Keratinocyte (primary cell): ENCODE measurements at regions not wholly inside any gene's neighbourhood (a gene's known extent, or its start where the extent isn't known, plus 50 kb on each side); places are given as distances from the start of the nearest gene placed in this dataset.
"Not testable (repeated sequence)": the region's sequence is repeated elsewhere in the genome, so short reads cannot be mapped to it uniquely, and the experiment has no call there.

Experiments
- DNase-seq: peaks from one replicate; pipeline ENCODE4 v3.0.0-alpha.2; 2011; ENCODE audit warnings: low read depth, missing footprints, low spot score
- FAIRE-seq: peaks from 2 replicates; lab custom pipeline; 2011; peaks lifted over from hg19 to GRCh38; lab: Jason Lieb, UNC
- H2AFZ ChIP-seq: 2 replicates; pipeline ENCODE4 v1.6.0; 2012; ENCODE audit warnings: low read length, control low read depth, inconsistent platforms; ENCODE audit not compliant: control insufficient read depth
- H3K27ac ChIP-seq: 2 replicates; pipeline ENCODE4 v1.5.1; 2011; ENCODE audit warnings: low read length; ENCODE audit not compliant: control insufficient read depth, insufficient read depth
- H3K27me3 ChIP-seq: 3 replicates; pipeline ENCODE4 v1.6.0; 2011; ENCODE audit warnings: low read length; ENCODE audit not compliant: control insufficient read depth, insufficient read depth; ENCODE audit errors: extremely low read depth
- H3K36me3 ChIP-seq, 2 experiments: 2 replicates in 1 of 2; 3 replicates in 1 of 2; pipeline ENCODE4 v1.5.1; 2011; ENCODE audit warnings: low read length in 2 of 2, mild to moderate bottlenecking in 1 of 2; ENCODE audit not compliant: control insufficient read depth in 2 of 2, insufficient read depth in 2 of 2; ENCODE audit errors: extremely low read depth in 1 of 2
- H3K4me1 ChIP-seq: 3 replicates; pipeline ENCODE4 v1.5.1; 2011; ENCODE audit warnings: low read length; ENCODE audit not compliant: control insufficient read depth, insufficient read depth; ENCODE audit errors: extremely low read depth
- H3K4me2 ChIP-seq: 3 replicates; pipeline ENCODE4 v1.6.0; 2011; ENCODE audit warnings: low read depth, low read length; ENCODE audit not compliant: control insufficient read depth, insufficient read depth; ENCODE audit errors: extremely low read depth
- H3K4me3 ChIP-seq, 3 experiments: fragments of 200-600 bp in 1 of 3; sonication (generic) in 1 of 3; 2 replicates in 2 of 3; 3 replicates in 1 of 3; pipeline ENCODE4 v1.5.1; 2011 to 2016; ENCODE audit warnings: low read length in 3 of 3, mild to moderate bottlenecking in 3 of 3, control low read depth in 2 of 3, inconsistent platforms in 1 of 3, low read depth in 1 of 3, mixed read lengths in 1 of 3, mixed run types in 1 of 3, moderate library complexity in 1 of 3; ENCODE audit not compliant: control insufficient read depth in 2 of 3, insufficient read depth in 2 of 3; ENCODE audit errors: extremely low read depth in 1 of 3
- H3K79me2 ChIP-seq: 2 replicates; pipeline ENCODE4 v1.6.0; 2012; ENCODE audit warnings: low read length; ENCODE audit not compliant: control insufficient read depth, insufficient read depth
- H3K9ac ChIP-seq: 3 replicates; pipeline ENCODE4 v1.6.0; 2011; ENCODE audit warnings: low read length; ENCODE audit not compliant: control insufficient read depth, insufficient read depth; ENCODE audit errors: extremely low read depth
- H3K9me1 ChIP-seq: 3 replicates; pipeline ENCODE4 v1.6.0; 2011; ENCODE audit warnings: low read length; ENCODE audit not compliant: control insufficient read depth, insufficient read depth; ENCODE audit errors: extremely low read depth
- H3K9me3 ChIP-seq: 2 replicates; pipeline ENCODE4 v1.5.1; 2012; ENCODE audit warnings: low read depth, low read length; ENCODE audit not compliant: control insufficient read depth
- H4K20me1 ChIP-seq: 3 replicates; pipeline ENCODE4 v1.6.0; 2011; ENCODE audit warnings: low read length; ENCODE audit not compliant: control insufficient read depth, insufficient read depth; ENCODE audit errors: extremely low read depth
- CTCF ChIP-seq, 3 experiments: IDR thresholded peaks in 1 of 3; conservative IDR thresholded peaks in 1 of 3; optimal IDR thresholded peaks in 1 of 3; 2 replicates in 2 of 3; 3 replicates in 1 of 3; pipeline versions ENCODE3 to v1.5.1; 2011; ENCODE audit warnings: low read length in 3 of 3, mild to moderate bottlenecking in 3 of 3, moderate library complexity in 2 of 3, control low read depth in 1 of 3, inconsistent platforms in 1 of 3; ENCODE audit not compliant: insufficient read depth in 2 of 3; ENCODE audit errors: extremely low read depth in 1 of 3
- EZH2 ChIP-seq: IDR thresholded peaks from one replicate; pipeline ENCODE4 v1.6.1; 2012; ENCODE audit warnings: inconsistent platforms, mild to moderate bottlenecking, low read length, moderate library complexity
- dilution Hi-C: fragments of 300-500 bp; cut with MboI; formaldehyde crosslinking; loops from one replicate; pipeline ENCODE4 v1.7.0; 2020; ENCODE audit warnings: low sequenced_read_pairs; ENCODE audit not compliant: extremely low pct_ligation_motif_present

- H3K9me3 ChIP-seq, H3K4me3 ChIP-seq, H4K20me1 ChIP-seq, H3K4me2 ChIP-seq, H3K27me3 ChIP-seq, H3K27ac ChIP-seq, DNase-seq, H2AFZ ChIP-seq, FAIRE-seq, dilution Hi-C loops, H3K9me1 ChIP-seq, H3K9ac ChIP-seq, H3K4me1 ChIP-seq: not testable (repeated sequence)
- H3K79me2 ChIP-seq, result peaks cover 32% of the 10 kb centered on the region
- peaks cover 10 to 13% of the 10 kb centered on the region in 2 experiments for H3K36me3 ChIP-seq
- TF ChIP-seq CTCF (optimal IDR thresholded peaks at IDR 0.05 in 1 of 3, IDR thresholded peaks at IDR 0.05 in 1 of 3, conservative IDR thresholded peaks at IDR 0.05 in 1 of 3; ENCODE audit: extremely low read depth in 1 of 3, insufficient read depth in 2 of 3, low read length in 3 of 3), result peak in 1 of 3 experiments; percentile 48
These were observed 1410.7 kb downstream of the UQCRFS1 start for GRCh38 chr19:27802293-27802692.

- Histone ChIP-seq H3K9ac (no peak overlapping the region), H3K4me3 (no peak overlapping the region), H3K36me3 (peaks cover 0 to 10% of the 10 kb centered on the region in 2 experiments), H3K9me1 (peaks cover 2% of the 10 kb centered on the region), H4K20me1 (peaks cover 14% of the 10 kb centered on the region), H2AFZ (no peak overlapping the region), H3K79me2 (peaks cover 62% of the 10 kb centered on the region), H3K27ac (no peak overlapping the region), H3K27me3 (no peaks in the 10 kb centered on the region), H3K4me2 (no peak overlapping the region), H3K9me3 (no peaks in the 10 kb centered on the region), H3K4me1 (peaks cover 9% of the 10 kb centered on the region)
- dilution Hi-C loops, result no loop called here
- DNase-seq (no peak), FAIRE-seq (no peak)
- TF ChIP-seq CTCF (optimal IDR thresholded peaks at IDR 0.05 in 1 of 3, IDR thresholded peaks at IDR 0.05 in 1 of 3, conservative IDR thresholded peaks at IDR 0.05 in 1 of 3; ENCODE audit: extremely low read depth in 1 of 3, insufficient read depth in 2 of 3, low read length in 3 of 3) (no peak), EZH2 (no peak)
These were observed 1416.4 kb downstream of the UQCRFS1 start for GRCh38 chr19:27796540-27796939.
